Neural progenitor cell (in vitro differentiated cells): ENCODE measurements at regions not wholly inside any gene's neighbourhood (a gene's known extent, or its start where the extent isn't known, plus 50 kb on each side); places are given as distances from the start of the nearest gene placed in this dataset.

Source experiments
- DNase-seq: peaks from one replicate; pipeline ENCODE4 v3.0.0-alpha.2; 2016; ENCODE audit warnings: low spot score
- H2AFZ ChIP-seq: fragments of 200-600 bp; sonication (generic); replicated peaks from 2 replicates; pipeline ENCODE4 v1.6.1; 2016; ENCODE audit warnings: antibody characterized with exemption
- H3F3A ChIP-seq: fragments of 200-600 bp; sonication (generic); 2 replicates; pipeline ENCODE4 v1.6.1; 2016; ENCODE audit warnings: antibody characterized with exemption, low read depth
- H3K27ac ChIP-seq: fragments of 200-600 bp; sonication (generic); 2 replicates; pipeline ENCODE4 v1.5.1; 2016; ENCODE audit warnings: mild to moderate bottlenecking
- H3K27me3 ChIP-seq: fragments of 200-600 bp; sonication (generic); 2 replicates; pipeline ENCODE4 v1.6.1; 2016; ENCODE audit warnings: mild to moderate bottlenecking, moderate library complexity
- H3K36me3 ChIP-seq: fragments of 200-600 bp; sonication (generic); 2 replicates; pipeline ENCODE4 v1.5.1; 2016
- H3K4me1 ChIP-seq: fragments of 200-600 bp; sonication (generic); 2 replicates; pipeline ENCODE4 v1.6.1; 2016; ENCODE audit warnings: mixed run types
- H3K4me2 ChIP-seq: fragments of 200-600 bp; sonication (generic); 2 replicates; pipeline ENCODE4 v1.6.1; 2016
- H3K4me3 ChIP-seq: fragments of 200-600 bp; sonication (generic); 2 replicates; pipeline ENCODE4 v1.5.1; 2016
- H3K79me2 ChIP-seq: fragments of 200-600 bp; sonication (generic); 2 replicates; pipeline ENCODE4 v1.6.1; 2016; ENCODE audit warnings: low read depth
- H3K9ac ChIP-seq: fragments of 200-600 bp; sonication (generic); 2 replicates; pipeline ENCODE4 v1.6.1; 2016
- H3K9me3 ChIP-seq: fragments of 200-600 bp; sonication (generic); 2 replicates; pipeline ENCODE4 v1.5.1; 2016; ENCODE audit warnings: low read depth
- H4K20me1 ChIP-seq: fragments of 200-600 bp; sonication (generic); 2 replicates; pipeline ENCODE4 v1.6.1; 2016; ENCODE audit warnings: low read depth
- H3K27ac Mint-ChIP-seq: 3 replicates; pipeline ENCODE4 v1.8.0; 2021; ENCODE audit warnings: mixed read lengths
- H3K27me3 Mint-ChIP-seq: 2 replicates; pipeline ENCODE4 v1.8.0; 2022; ENCODE audit warnings: low read depth, mild to moderate bottlenecking, inconsistent platforms, moderate library complexity, mixed read lengths; ENCODE audit not compliant: insufficient read depth
- H3K36me3 Mint-ChIP-seq: 3 replicates; pipeline ENCODE4 v1.8.0; 2021; ENCODE audit warnings: mixed read lengths
- H3K4me1 Mint-ChIP-seq: 3 replicates; pipeline ENCODE4 v1.8.0; 2021; ENCODE audit warnings: mixed read lengths
- H3K4me3 Mint-ChIP-seq: 3 replicates; pipeline ENCODE4 v1.8.0; 2021; ENCODE audit warnings: mild to moderate bottlenecking, moderate library complexity, mixed read lengths
- H3K9me3 Mint-ChIP-seq: 3 replicates; pipeline ENCODE4 v1.8.0; 2020; ENCODE audit warnings: mixed read lengths
- EZH2 ChIP-seq: fragments of 200-600 bp; sonication (generic); IDR thresholded peaks from 2 replicates; pipeline ENCODE4 v1.6.1; 2017; ENCODE audit warnings: antibody characterized with exemption, mild to moderate bottlenecking, moderate library complexity
- EZH2phosphoT487 ChIP-seq: fragments of 200-600 bp; sonication (generic); IDR thresholded peaks from 2 replicates; pipeline ENCODE4 v1.6.1; 2017; ENCODE audit warnings: antibody characterized with exemption
- TF ChIP-seq, protein P1 (sequence below): fragments of 200-600 bp; sonication (generic); IDR thresholded peaks from 2 replicates; pipeline ENCODE4 v1.5.1; 2017; ENCODE audit warnings: antibody characterized with exemption, mild to moderate bottlenecking

DNA sequence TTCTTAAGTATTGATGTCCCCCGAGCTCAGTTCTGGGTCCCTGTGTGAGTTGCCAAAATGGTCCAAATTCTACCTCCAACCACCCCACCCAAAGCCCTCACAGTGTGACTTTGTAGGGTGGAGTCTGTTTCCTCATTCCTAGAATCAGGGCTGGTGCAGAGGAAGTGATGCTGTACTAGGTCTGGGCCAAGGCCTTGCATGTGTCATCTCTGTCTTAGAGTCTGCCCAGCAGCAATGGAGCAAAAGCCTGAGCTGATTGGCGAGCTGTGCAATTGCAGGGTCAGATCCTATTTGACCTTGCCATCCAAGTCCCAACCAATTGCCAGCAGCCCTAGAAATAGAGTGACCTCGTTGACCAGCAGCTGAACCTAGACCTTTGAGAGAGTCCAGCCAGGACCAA lies 97.0 kb upstream of the ANKRD10 start:
- TF ChIP-seq EZH2phosphoT487 (no peak), EZH2 (no peak)
- TF ChIP-seq, protein P1, sequence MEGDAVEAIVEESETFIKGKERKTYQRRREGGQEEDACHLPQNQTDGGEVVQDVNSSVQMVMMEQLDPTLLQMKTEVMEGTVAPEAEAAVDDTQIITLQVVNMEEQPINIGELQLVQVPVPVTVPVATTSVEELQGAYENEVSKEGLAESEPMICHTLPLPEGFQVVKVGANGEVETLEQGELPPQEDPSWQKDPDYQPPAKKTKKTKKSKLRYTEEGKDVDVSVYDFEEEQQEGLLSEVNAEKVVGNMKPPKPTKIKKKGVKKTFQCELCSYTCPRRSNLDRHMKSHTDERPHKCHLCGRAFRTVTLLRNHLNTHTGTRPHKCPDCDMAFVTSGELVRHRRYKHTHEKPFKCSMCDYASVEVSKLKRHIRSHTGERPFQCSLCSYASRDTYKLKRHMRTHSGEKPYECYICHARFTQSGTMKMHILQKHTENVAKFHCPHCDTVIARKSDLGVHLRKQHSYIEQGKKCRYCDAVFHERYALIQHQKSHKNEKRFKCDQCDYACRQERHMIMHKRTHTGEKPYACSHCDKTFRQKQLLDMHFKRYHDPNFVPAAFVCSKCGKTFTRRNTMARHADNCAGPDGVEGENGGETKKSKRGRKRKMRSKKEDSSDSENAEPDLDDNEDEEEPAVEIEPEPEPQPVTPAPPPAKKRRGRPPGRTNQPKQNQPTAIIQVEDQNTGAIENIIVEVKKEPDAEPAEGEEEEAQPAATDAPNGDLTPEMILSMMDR, result no peak
- H3K27ac Mint-ChIP-seq, result no peak overlapping the region
- H3K27ac ChIP-seq, result no peak overlapping the region

DNA sequence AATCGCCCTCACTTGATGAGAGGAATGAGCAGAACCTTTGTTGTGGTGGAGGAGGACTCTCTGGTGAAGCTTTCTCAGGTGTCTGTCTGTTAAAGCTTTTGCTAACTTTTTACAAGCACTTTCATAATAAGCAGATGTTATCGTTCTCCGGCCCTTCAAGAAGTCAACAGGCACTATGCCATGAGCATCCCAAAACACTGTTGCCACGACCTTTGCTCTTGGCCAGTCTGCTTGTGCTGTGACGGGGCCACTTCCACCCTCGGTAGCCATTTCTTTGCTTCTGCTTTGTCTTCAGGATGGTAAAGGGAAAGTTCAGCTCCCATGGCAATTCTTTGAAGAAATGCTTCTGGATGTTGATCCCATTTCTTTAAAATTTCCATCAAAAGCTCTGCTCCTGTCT lies 93.5 kb upstream of the ANKRD10 start:
- no peak for DNase-seq
- H3K9me3 Mint-ChIP-seq, result no peaks in the 10 kb centered on the region
- Histone ChIP-seq H3F3A (no peaks in the 10 kb centered on the region), H3K79me2 (no peaks in the 10 kb centered on the region), H2AFZ (no peak overlapping the region), H3K4me1 (no peaks in the 10 kb centered on the region), H3K9me3 (no peaks in the 10 kb centered on the region), H3K36me3 (no peaks in the 10 kb centered on the region), H3K27me3 (no peaks in the 10 kb centered on the region), H3K4me2 (no peak overlapping the region), H3K4me3 (no peak overlapping the region), H3K9ac (no peak overlapping the region), H3K27ac (no peak overlapping the region), H4K20me1 (no peaks in the 10 kb centered on the region)
- no peak overlapping the region for H3K27ac Mint-ChIP-seq
- TF ChIP-seq, protein P1, result no peak
- TF ChIP-seq EZH2 (no peak), EZH2phosphoT487 (no peak)
- H3K27me3 Mint-ChIP-seq, result no peaks in the 10 kb centered on the region
- H3K4me1 Mint-ChIP-seq, result peaks cover 6% of the 10 kb centered on the region
- H3K36me3 Mint-ChIP-seq, result no peaks in the 10 kb centered on the region
- no peak overlapping the region for H3K4me3 Mint-ChIP-seq

More for the DNA sequence above, 97.0 kb upstream of the ANKRD10 start:
- Histone ChIP-seq H4K20me1 (no peaks in the 10 kb centered on the region), H3K4me3 (no peak overlapping the region), H3K9me3 (no peaks in the 10 kb centered on the region), H3K79me2 (no peaks in the 10 kb centered on the region), H3K27me3 (no peaks in the 10 kb centered on the region), H3K36me3 (no peaks in the 10 kb centered on the region), H2AFZ (no peak overlapping the region), H3K4me2 (no peak overlapping the region), H3K9ac (no peak overlapping the region), H3K4me1 (no peaks in the 10 kb centered on the region), H3F3A (no peaks in the 10 kb centered on the region)
- H3K27me3 Mint-ChIP-seq, result no peaks in the 10 kb centered on the region
- H3K36me3 Mint-ChIP-seq, result no peaks in the 10 kb centered on the region
- DNase-seq, result no peak
- peaks cover 2% of the 10 kb centered on the region for H3K4me1 Mint-ChIP-seq
- no peaks in the 10 kb centered on the region for H3K9me3 Mint-ChIP-seq
- H3K4me3 Mint-ChIP-seq, result no peak overlapping the region

DNA sequence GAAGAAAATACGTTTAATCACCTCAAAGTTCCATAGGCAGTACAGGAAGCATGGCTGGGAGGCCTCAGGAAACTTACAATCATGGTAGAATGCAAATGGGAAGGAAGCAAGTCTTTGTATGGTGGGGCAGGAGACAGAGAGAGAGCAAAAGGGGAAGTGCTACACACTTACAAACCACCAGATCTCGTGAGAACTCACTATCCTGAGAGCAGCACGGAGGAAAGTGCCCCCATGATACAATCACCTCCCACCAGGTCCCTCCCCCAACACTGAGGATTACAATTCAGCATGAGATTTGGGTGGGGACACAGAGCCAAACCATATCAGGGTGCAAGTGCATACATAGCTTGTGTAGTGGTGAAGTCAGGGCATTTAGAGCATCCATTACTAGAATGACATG lies 92.3 kb upstream of the ANKRD10 start:
- H3F3A ChIP-seq, result no peaks in the 10 kb centered on the region
- H3K79me2 ChIP-seq, result no peaks in the 10 kb centered on the region
- no peaks in the 10 kb centered on the region for H3K27me3 ChIP-seq
- H4K20me1 ChIP-seq, result no peaks in the 10 kb centered on the region
- Mint-ChIP-seq H3K4me3 (no peak overlapping the region), H3K4me1 (peaks cover 10% of the 10 kb centered on the region), H3K27ac (no peak overlapping the region), H3K36me3 (no peaks in the 10 kb centered on the region), H3K9me3 (no peaks in the 10 kb centered on the region), H3K27me3 (peaks cover 2% of the 10 kb centered on the region)
- no peak overlapping the region for H3K4me3 ChIP-seq
- H2AFZ ChIP-seq, result peak overlapping the region; percentile 87
- no peak for TF ChIP-seq EZH2
- no peak for TF ChIP-seq EZH2phosphoT487
- TF ChIP-seq, protein P1, result no peak
- no peaks in the 10 kb centered on the region for H3K36me3 ChIP-seq
- no peak overlapping the region for H3K9ac ChIP-seq
- no peak overlapping the region for H3K4me2 ChIP-seq
- no peak overlapping the region for H3K27ac ChIP-seq
- no peaks in the 10 kb centered on the region for H3K4me1 ChIP-seq
- H3K9me3 ChIP-seq, result no peaks in the 10 kb centered on the region
- no peak for DNase-seq
